ENCODE measurements at regions not wholly inside any gene's neighbourhood (a gene's known extent, or its start where the extent isn't known, plus 50 kb on each side); places are given as distances from the start of the nearest gene placed in this dataset.

- TF ChIP-seq CTCF (conservative IDR thresholded peaks at IDR 0.05; ENCODE audit: low read depth, low read length) = no peak
- TF ChIP-seq RFX5 (IDR thresholded peaks at IDR 0.05; ENCODE audit: low read depth, low read length) = no peak
- TF ChIP-seq POLR2A (IDR thresholded peaks at IDR 0.05; ENCODE audit: low read depth, low read length) = no peak
- no peak for TF ChIP-seq FOS (IDR thresholded peaks at IDR 0.05; ENCODE audit: low read depth, low read length)
- TF ChIP-seq, protein P1, sequence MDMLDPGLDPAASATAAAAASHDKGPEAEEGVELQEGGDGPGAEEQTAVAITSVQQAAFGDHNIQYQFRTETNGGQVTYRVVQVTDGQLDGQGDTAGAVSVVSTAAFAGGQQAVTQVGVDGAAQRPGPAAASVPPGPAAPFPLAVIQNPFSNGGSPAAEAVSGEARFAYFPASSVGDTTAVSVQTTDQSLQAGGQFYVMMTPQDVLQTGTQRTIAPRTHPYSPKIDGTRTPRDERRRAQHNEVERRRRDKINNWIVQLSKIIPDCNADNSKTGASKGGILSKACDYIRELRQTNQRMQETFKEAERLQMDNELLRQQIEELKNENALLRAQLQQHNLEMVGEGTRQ (IDR thresholded peaks at IDR 0.05; ENCODE audit: low read depth, low read length) = no peak
- no peak for TF ChIP-seq RAD21 (IDR thresholded peaks at IDR 0.05; ENCODE audit: low read length)
- TF ChIP-seq MXI1 (IDR thresholded peaks at IDR 0.05; ENCODE audit: borderline replicate concordance, low read depth, low read length) = no peak
- no peak for TF ChIP-seq NFE2L2 (IDR thresholded peaks at IDR 0.05; ENCODE audit: low read depth, low read length)
Observed at GRCh38 chr10:123948030-123948823, 56.6 kb upstream of the CPXM2 start.
